ENCODE measurements at regions not wholly inside any gene's neighbourhood (a gene's known extent, or its start where the extent isn't known, plus 50 kb on each side); places are given as distances from the start of the nearest gene placed in this dataset.
"Not testable (repeated sequence)": the region's sequence is repeated elsewhere in the genome, so short reads cannot be mapped to it uniquely, and the experiment has no call there.

GRCh38 chr3:59253523-59253922 lies 203.7 kb upstream of the CFAP20DC start:
- no peak for DNase-seq (ENCODE audit: low spot score)

DNA sequence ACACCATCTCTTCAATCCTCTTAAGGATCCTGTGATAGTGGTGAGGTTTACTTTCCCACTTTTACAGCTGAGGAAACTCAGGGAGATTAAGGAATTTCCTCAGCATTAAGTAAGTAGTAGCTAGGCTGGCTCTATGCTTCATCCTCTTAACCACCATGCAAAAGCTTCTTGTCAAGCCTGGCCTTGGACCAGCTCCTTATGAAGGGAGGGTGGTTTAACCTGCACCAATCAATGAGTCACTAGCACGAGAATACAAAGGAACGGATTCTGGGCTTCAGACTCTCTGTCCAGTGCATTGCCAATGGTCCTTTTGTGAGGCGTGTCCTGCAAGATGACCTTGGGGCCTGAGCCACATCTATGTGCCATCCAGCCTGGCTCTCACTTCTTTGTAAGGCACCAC lies 202.0 kb upstream of the CFAP20DC start:
- DNase-seq (ENCODE audit: low spot score), result peak; percentile 28

- no peak for DNase-seq (ENCODE audit: low spot score)
Measured at GRCh38 chr3:59250600-59250999, 200.8 kb upstream of the CFAP20DC start.

DNA sequence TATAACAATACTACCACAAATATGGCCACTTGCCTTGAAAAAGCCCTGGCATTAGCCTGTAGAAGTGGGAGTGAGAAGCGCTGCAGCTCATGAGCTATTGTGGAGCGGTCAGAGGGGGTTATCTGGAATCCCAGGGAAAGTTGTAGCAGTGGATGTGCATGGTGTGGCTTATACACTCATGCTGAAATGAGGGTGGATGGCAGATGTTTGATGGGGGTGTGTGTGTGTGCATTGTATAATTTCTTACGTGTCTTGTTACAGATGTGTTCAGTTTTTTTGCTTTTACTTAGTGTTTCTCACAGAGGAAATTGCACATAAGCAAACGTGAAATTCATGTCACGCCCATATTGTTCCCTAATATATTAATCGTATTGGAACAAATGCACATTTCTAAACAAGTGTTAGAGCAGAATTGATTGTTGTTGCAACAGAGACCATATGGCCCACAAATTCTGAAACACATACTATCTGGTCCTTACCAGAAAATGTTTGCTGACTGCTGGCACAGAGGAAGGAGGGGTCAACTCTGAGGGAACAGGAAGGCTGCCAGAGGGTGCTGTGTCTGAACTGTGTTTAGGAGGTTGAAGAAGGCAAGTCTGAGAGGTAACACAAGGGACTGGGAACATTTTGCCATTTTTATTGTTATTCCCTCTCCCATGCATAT lies 200.0 kb upstream of the CFAP20DC start:
- DNase-seq (ENCODE audit: low spot score), result no peak

GRCh38 chr3:59249004-59249403 lies 199.2 kb upstream of the CFAP20DC start:
- no peak for DNase-seq (ENCODE audit: low spot score)

DNA sequence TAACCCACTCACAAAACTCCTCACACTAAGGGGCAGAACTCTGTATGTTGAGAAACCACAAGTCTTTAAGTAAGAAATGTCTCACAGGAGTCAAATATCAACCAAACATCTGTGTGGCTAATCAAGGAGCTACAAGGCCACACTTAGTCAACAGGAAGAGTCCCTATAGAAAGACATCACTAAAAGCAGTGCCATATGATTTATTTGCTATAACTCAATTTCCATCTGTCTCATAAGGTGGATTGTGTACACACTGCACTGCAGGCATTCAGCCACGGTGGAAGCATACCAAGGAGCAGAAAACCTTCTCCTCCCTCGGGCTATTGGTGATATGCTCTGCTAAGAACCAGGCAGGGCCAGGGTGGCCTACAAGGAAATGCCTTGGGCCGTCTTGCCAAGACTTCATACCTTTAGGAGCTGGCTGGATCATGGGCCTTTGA lies 197.6 kb upstream of the CFAP20DC start:
- DNase-seq (ENCODE audit: low spot score), result no peak

- no peak for DNase-seq (ENCODE audit: low spot score)
Measured at GRCh38 chr3:59246719-59247401, 197.0 kb upstream of the CFAP20DC start.

DNA sequence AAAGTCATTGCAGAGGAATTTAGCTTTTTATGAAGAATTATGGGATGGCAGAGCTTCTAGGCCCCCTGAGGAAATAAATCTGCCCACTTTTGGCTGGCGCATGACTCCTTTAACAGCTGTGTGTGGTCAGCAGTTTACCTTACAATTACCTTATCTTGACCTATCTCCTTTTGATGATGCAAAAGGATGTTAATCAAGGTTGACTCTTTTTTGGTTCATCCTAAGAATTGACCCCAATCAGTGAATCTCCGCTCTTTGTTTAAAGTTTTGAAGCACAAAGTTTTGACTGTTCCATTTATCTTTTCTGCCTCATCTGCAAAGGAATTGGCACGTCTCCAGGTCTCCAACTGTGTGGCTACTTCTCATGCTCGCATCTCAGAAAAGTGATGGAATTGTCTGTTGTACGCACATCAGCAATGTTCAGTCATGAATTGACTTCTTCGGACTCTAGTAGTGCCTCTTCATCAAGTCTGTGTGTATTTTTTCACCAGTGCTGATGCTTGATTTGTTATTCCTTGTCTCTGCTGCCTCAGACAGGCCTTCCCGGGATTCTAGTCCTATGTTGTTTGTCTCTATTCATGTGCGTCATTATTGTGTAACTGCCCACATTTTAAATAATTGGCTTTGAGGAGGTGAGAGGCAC lies 196.2 kb upstream of the CFAP20DC start:
- no peak for DNase-seq (ENCODE audit: low spot score)

DNA sequence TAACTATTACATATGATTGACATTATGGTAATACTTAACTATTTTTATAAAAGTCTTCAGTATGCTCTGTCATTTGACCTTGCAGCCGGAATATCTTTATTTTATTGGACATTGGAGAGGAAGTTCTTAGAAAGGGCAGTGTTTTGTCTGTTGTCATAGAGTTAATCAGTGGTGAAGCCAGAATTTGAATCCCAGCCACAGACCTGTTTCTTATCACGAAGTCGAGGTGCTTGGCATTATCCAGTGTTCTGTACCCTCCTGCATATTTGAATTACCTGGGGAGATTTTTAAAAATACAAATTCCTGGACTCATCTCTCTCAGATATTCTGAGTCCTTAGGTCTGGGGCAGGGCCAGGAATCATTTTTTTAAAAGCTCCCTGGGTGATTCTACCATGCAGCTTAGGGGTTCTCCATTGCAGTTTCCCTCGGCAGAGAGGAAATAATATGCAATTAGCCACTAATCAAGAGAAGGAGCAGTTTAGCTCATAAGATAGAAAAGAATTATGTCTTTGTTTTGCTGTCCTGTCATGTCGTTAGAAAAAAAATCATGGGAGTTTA lies 195.6 kb upstream of the CFAP20DC start:
- DNase-seq (ENCODE audit: low spot score), result no peak

DNA sequence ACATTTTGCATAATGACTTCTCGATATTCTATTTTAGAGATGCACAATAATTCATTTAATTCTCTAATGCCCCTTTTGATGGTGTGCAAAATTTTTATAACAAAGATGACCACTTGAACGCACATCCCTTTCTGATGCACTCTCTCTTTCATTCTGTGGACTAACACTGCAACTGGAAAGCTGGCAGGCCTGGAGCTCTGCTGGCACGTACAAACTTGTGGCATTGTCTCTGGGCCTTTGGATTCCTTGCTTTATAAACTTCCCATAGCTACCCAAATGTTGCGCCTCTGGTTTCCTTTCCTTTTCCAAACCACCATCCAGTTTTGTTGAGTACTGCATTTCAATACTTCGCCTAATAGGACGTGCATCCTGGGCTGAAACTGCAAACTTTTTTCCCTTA lies 194.5 kb upstream of the CFAP20DC start:
- no peak for DNase-seq (ENCODE audit: low spot score)

DNA sequence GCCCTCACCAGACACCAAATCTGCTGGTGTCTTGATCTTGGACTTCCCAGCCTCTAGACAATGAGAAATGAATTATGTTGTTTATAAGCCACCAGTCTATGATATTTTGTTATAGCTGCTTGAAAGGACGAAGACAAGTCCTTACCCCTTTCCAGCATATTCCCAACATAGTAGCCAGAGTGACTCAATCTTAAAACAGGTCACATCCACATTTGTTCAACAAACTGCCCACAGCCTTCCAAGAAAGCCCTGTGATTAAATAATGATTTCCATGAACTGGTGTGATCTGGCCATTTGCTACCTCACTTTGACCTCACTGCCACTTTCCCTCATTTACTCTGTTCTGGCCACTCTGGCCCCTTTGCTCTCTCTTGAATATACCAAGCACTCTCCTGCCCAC lies 193.7 kb upstream of the CFAP20DC start:
- DNase-seq (ENCODE audit: low spot score), result no peak

DNA sequence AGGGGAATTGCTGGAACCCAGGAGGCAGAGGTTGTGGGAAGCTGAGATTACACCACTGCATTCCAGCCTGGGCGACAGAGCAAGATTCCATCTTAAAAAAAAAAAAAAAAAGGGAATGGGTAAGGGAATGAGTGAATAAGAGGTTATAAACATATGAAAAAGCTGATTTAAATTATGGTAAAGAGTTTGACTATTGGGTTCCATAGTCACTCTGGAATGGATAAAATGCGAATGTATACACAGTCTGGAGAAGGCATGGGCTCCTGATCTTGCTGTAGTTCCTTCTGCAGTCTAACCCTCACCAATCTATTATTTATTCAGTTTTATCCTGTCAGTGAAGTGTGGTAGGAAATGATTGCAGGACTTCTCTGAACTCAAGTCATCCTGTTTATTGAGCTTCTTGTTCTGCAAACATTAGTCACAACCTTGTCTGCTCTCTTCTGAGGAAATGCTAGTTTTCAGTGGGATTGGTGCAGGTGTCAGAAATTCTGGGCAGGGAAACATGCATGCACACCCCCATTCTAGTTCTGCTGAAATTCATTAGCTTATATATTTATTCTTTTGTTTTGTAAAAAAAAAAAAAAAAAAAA lies 190.9 kb upstream of the CFAP20DC start:
- no peak for DNase-seq (ENCODE audit: low spot score)

DNA sequence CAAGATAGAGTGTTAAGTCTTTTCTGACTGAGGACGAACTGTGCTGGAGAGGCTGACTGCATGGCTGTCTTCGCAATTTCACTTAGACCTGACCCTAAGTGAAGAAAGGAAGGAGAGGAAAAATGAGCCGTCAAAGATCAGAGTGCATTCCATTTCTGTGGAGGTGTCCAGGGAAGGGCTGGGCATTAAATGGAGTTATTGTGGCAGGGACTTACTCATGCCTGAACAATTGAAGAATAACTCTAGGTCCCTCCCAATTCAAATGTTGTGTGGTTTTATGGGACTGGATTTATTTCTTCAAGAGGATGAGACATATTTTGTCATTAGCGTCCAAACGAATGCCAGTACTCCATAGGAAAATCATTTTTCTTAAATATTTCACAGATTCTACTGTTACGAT lies 187.3 kb upstream of the CFAP20DC start:
- no peak for DNase-seq (ENCODE audit: low spot score)

GRCh38 chr3:59235634-59236012 lies 185.8 kb upstream of the CFAP20DC start:
- no peak for DNase-seq (ENCODE audit: low spot score)

GRCh38 chr3:59234884-59235633 lies 185.2 kb upstream of the CFAP20DC start:
- no peak for DNase-seq (ENCODE audit: low spot score)

DNA sequence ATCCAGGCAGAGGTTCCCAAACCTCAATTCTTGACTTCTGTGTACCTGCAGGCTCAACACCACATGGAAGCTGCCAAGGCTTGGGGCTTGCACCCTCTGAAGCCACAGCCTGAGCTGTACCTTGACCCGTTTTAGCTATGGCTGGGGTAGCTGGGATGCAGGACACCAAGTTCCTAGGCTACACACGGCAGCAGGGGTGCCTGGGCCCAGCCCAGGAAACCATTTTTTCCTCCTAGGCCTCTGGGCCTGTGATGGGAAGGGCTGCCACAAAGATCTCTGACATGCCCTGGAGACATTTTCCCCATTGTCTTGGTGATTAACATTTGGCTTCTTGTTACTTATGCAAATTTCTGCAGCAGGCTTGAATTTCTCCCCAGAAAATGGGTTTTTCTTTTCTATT lies 180.6 kb upstream of the CFAP20DC start:
- not testable (repeated sequence) for DNase-seq (ENCODE audit: low spot score)

GRCh38 chr3:59213860-59214259 lies 164.0 kb upstream of the CFAP20DC start:
- DNase-seq (ENCODE audit: low spot score), result no peak

GRCh38 chr3:59212128-59212779 lies 162.4 kb upstream of the CFAP20DC start:
- DNase-seq (ENCODE audit: low spot score), result peak; percentile 48

GRCh38 chr3:59210260-59210659 lies 160.4 kb upstream of the CFAP20DC start:
- DNase-seq (ENCODE audit: low spot score), result no peak

GRCh38 chr3:59192473-59192872 lies 142.6 kb upstream of the CFAP20DC start:
- DNase-seq (ENCODE audit: low spot score), result no peak

DNA sequence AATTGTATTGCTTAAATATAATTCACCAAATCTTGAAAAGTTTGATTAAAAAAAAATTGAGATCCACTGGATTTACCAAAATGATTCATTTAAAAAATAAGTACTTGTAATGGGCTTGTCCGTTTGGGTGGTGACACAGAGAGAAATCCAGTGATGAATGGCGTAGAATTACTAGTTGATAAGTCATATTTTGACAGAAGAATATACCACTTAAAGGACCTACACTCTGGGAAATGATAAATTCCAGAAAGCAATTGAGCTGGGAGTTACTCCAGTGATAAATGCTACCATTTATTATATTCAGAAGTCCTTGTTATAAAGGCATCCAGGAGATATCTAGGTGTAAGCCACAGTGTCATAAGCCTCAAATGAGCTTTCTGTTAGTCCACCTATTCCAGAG lies 141.8 kb upstream of the CFAP20DC start:
- DNase-seq (ENCODE audit: low spot score), result no peak
